Skeletal muscle satellite cell (primary cell): ENCODE measurements at regions not wholly inside any gene's neighbourhood (a gene's known extent, or its start where the extent isn't known, plus 50 kb on each side); places are given as distances from the start of the nearest gene placed in this dataset.
"Not testable (repeated sequence)": the region's sequence is repeated elsewhere in the genome, so short reads cannot be mapped to it uniquely, and the experiment has no call there.

Source experiments
- H3K27me3 ChIP-seq: 2 replicates; pipeline ENCODE4 v1.7.0; 2013; ENCODE audit warnings: low read length; ENCODE audit not compliant: control insufficient read depth, insufficient read depth
- H3K36me3 ChIP-seq: 2 replicates; pipeline ENCODE4 v1.7.0; 2013; ENCODE audit warnings: mild to moderate bottlenecking, control low read depth, low read length; ENCODE audit not compliant: insufficient read depth
- H3K4me1 ChIP-seq: 2 replicates; pipeline ENCODE4 v1.7.0; 2013; ENCODE audit warnings: low read length; ENCODE audit not compliant: control insufficient read depth, insufficient read depth
- H3K4me2 ChIP-seq: 2 replicates; pipeline ENCODE4 v1.7.0; 2013; ENCODE audit warnings: mild to moderate bottlenecking, low read length
- H3K4me3 ChIP-seq: 2 replicates; pipeline ENCODE4 v1.7.0; 2013; ENCODE audit warnings: low read length
- H3K9ac ChIP-seq: 2 replicates; pipeline ENCODE4 v1.7.0; 2013; ENCODE audit warnings: mild to moderate bottlenecking, low read depth, low read length, moderate library complexity
- H3K9me3 ChIP-seq: replicated peaks from 2 replicates; pipeline ENCODE4 v1.7.0; 2013; ENCODE audit warnings: mild to moderate bottlenecking, control low read depth, low read length

- Histone ChIP-seq H3K27me3 (no peaks in the 10 kb centered on the region), H3K4me2 (no peak overlapping the region), H3K9ac (no peak overlapping the region), H3K36me3 (no peaks in the 10 kb centered on the region), H3K4me3 (no peak overlapping the region), H3K4me1 (no peaks in the 10 kb centered on the region), H3K9me3 (no peaks in the 10 kb centered on the region)
Observed at GRCh38 chr10:33612551-33612950, 278.1 kb upstream of the NRP1 start.

DNA sequence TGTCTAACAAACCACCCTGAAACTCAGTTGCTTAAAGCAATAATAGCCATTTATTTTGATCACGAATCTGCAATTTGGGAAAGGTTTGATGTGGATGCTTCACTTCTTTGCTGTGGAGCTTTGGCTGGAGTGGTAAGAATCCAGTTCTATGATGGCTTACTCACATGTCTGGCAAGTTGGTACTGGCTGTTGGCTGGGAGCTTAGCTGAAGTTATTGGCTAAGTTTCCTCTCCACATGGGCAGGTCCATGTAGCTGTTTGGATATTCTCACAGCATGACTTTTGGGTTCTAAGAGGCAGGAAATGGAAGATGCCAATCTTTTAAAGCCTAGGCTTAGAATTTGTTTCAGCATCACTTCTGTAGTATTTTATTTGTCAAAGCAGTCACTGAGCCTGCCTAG, 277.6 kb upstream of the NRP1 start:
- Histone ChIP-seq H3K36me3 (no peaks in the 10 kb centered on the region), H3K9me3 (no peaks in the 10 kb centered on the region), H3K4me1 (no peaks in the 10 kb centered on the region), H3K4me3 (no peak overlapping the region), H3K9ac (no peak overlapping the region), H3K4me2 (no peak overlapping the region), H3K27me3 (no peaks in the 10 kb centered on the region)

GRCh38 chr10:33611423-33611822, 277.0 kb upstream of the NRP1 start:
- no peaks in the 10 kb centered on the region for H3K9me3 ChIP-seq
- no peak overlapping the region for H3K4me2 ChIP-seq
- no peaks in the 10 kb centered on the region for H3K36me3 ChIP-seq
- H3K4me1 ChIP-seq = no peaks in the 10 kb centered on the region
- no peaks in the 10 kb centered on the region for H3K27me3 ChIP-seq
- H3K4me3 ChIP-seq = no peak overlapping the region
- no peak overlapping the region for H3K9ac ChIP-seq

- H3K9ac ChIP-seq = no peak overlapping the region
- no peaks in the 10 kb centered on the region for H3K9me3 ChIP-seq
- no peaks in the 10 kb centered on the region for H3K4me1 ChIP-seq
- H3K36me3 ChIP-seq = no peaks in the 10 kb centered on the region
- H3K27me3 ChIP-seq = no peaks in the 10 kb centered on the region
- no peak overlapping the region for H3K4me2 ChIP-seq
- no peak overlapping the region for H3K4me3 ChIP-seq
Observed at GRCh38 chr10:33609546-33609945, 275.1 kb upstream of the NRP1 start.

DNA sequence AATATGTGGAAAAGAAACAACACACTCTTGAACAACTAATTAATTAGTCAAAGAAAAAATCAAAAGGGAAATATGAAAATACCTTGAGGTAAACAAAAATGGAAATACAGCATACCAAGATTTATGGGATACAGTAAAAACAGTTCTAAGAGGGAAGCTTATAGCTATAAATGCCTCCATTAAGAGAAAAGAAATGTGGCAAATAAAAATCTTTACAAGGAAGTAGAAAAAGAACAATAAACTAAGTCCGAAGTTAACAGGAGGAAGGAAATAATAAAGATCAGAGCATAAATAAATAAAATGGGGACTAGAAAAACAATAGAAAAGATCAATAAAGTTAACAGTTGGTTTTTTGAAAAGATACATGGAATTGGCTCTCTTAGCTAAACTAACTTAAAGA, 267.8 kb upstream of the NRP1 start:
- H3K4me2 ChIP-seq = no peak overlapping the region
- H3K4me1 ChIP-seq = no peaks in the 10 kb centered on the region
- no peaks in the 10 kb centered on the region for H3K27me3 ChIP-seq
- H3K9me3 ChIP-seq = no peaks in the 10 kb centered on the region
- H3K9ac ChIP-seq = no peak overlapping the region
- H3K4me3 ChIP-seq = no peak overlapping the region
- no peaks in the 10 kb centered on the region for H3K36me3 ChIP-seq

DNA sequence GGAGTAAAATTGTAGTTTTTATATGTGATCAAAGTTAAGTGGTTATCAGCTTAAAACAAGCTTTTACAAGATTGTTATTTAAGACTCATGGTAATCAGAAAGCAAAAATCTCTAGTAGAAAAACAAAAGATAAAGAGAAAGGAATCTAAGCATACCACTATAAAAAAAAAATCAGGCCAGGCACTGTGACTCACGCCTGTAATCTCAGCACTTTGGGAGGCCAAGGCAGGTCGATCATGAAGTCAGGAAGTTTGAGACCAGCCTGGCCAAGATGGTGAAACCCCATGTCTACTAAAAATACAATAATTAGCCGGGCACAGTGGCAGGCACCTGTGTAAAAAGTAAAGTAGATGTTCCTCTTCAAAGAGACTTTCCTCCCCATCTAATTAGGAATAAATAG, 265.9 kb upstream of the NRP1 start:
- H3K4me1 ChIP-seq = no peaks in the 10 kb centered on the region
- no peaks in the 10 kb centered on the region for H3K9me3 ChIP-seq
- no peak overlapping the region for H3K4me3 ChIP-seq
- no peak overlapping the region for H3K4me2 ChIP-seq
- H3K9ac ChIP-seq = no peak overlapping the region
- no peaks in the 10 kb centered on the region for H3K36me3 ChIP-seq
- no peaks in the 10 kb centered on the region for H3K27me3 ChIP-seq

- Histone ChIP-seq H3K4me3 (no peak overlapping the region), H3K36me3 (no peaks in the 10 kb centered on the region), H3K4me2 (no peak overlapping the region), H3K9me3 (no peaks in the 10 kb centered on the region), H3K9ac (no peak overlapping the region), H3K27me3 (no peaks in the 10 kb centered on the region), H3K4me1 (no peaks in the 10 kb centered on the region)
Observed at GRCh38 chr10:33596422-33596821, 262.0 kb upstream of the NRP1 start.

- Histone ChIP-seq H3K4me1 (no peaks in the 10 kb centered on the region), H3K4me3 (no peak overlapping the region), H3K27me3 (no peaks in the 10 kb centered on the region), H3K9me3 (no peaks in the 10 kb centered on the region), H3K9ac (no peak overlapping the region), H3K36me3 (no peaks in the 10 kb centered on the region), H3K4me2 (no peak overlapping the region)
Observed at GRCh38 chr10:33594475-33594874, 260.0 kb upstream of the NRP1 start.

DNA sequence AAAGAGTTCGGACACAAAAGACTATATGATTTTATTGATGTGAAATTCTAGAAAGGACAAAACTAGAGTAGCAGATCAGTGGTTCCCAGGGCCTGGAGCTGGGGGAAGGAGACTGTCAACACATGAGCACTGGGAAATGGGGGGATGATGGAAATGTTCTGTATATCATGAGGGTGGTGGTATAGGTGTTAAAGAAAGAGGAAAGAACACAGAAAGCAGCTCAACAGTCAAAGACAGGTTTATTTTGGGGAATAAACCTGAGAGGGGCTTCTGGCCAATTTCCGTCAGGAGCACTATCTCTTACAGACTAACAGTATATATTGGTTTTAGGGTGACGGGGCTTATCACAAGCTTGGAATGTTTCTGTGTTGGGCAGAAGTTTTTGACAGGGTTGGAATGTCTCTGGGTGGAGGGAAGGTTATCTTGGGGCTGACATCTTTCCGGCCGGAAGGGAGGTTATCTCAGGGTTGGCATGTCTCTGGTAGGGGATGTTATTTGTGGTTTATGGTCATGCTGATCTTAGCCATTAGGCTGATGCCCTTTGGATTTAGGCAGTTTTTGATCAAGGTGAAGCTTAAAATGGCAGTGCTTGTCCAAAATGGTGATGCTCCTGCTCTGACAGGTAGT, 254.6 kb upstream of the NRP1 start:
- H3K4me2 ChIP-seq = no peak overlapping the region
- H3K9ac ChIP-seq = no peak overlapping the region
- no peaks in the 10 kb centered on the region for H3K27me3 ChIP-seq
- H3K4me3 ChIP-seq = no peak overlapping the region
- H3K4me1 ChIP-seq = no peaks in the 10 kb centered on the region
- H3K9me3 ChIP-seq = no peaks in the 10 kb centered on the region
- no peaks in the 10 kb centered on the region for H3K36me3 ChIP-seq

DNA sequence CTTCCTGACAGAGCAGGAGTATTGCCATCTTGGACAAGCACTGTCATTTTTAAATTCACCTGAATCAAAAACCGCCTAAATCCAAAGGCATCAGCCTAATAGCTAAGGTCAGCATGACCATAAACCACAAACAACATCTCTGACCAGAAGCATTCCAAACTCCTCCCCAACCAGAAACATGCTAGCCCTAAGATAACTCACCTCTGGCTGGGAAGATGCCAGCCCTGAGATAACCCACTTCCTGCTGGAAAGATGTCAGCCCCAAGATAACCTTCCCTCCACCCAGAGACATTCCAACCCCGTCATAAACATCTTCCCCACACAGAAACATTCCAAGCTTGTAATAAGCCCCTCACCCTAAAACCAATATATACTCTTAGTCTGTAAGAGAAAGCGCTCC, 250.1 kb upstream of the NRP1 start:
- not testable (repeated sequence) for H3K4me1 ChIP-seq, H3K9me3 ChIP-seq, H3K36me3 ChIP-seq, H3K27me3 ChIP-seq, H3K4me3 ChIP-seq, H3K4me2 ChIP-seq, H3K9ac ChIP-seq

DNA sequence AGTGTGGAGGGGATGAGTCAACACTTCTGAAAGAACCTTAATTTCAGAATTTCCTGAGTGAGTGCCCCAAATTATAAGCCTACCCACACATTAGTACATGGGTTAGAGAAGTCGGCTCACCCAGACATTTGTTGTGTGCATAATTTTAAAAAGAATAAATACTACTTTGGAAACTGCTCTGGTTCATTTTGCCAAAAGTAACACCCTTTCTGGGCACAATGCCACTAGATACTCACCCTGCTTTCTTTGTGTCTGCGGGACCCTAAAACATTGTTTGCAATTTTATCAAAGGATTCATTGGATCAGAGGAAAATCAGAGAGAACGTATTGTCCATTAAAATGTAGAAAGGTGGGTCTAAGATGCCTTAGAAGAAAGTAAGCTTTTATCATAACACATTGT, 245.5 kb upstream of the NRP1 start:
- Histone ChIP-seq H3K4me3 (no peak overlapping the region), H3K4me2 (no peak overlapping the region), H3K9ac (no peak overlapping the region), H3K4me1 (no peaks in the 10 kb centered on the region), H3K9me3 (no peaks in the 10 kb centered on the region), H3K27me3 (no peaks in the 10 kb centered on the region), H3K36me3 (no peaks in the 10 kb centered on the region)

GRCh38 chr10:33573606-33574005, 239.1 kb upstream of the NRP1 start:
- no peaks in the 10 kb centered on the region for H3K9me3 ChIP-seq
- H3K36me3 ChIP-seq = no peaks in the 10 kb centered on the region
- H3K4me2 ChIP-seq = no peak overlapping the region
- H3K4me1 ChIP-seq = no peaks in the 10 kb centered on the region
- H3K9ac ChIP-seq = no peak overlapping the region
- H3K27me3 ChIP-seq = no peaks in the 10 kb centered on the region
- H3K4me3 ChIP-seq = no peak overlapping the region
